ENCODE measurements at regions not wholly inside any gene's neighbourhood (a gene's known extent, or its start where the extent isn't known, plus 50 kb on each side); places are given as distances from the start of the nearest gene placed in this dataset.
"Not testable (repeated sequence)": the region's sequence is repeated elsewhere in the genome, so short reads cannot be mapped to it uniquely, and the experiment has no call there.

DNA sequence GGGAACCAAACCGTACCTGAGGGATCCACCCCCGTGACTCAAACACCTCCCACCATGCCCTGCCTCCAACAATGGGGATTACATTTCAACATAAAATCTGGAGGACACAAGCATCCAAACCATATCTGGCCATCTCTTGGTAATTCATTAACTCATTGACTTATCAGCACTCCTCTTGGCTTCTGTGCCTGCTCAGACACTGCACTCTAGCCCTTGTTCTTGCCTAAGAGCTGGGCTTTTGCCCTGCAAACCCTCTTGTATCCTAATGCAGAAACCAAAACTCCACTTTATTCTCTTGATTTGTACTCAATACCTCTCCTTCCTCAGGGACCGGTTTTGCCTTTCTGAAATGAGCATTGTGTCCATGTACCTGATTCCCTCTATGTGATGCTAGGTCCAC, 330.2 kb upstream of the FZD8 start:
- DNase-seq (ENCODE audit: low read depth) = no peak
- TF ChIP-seq, protein P1, sequence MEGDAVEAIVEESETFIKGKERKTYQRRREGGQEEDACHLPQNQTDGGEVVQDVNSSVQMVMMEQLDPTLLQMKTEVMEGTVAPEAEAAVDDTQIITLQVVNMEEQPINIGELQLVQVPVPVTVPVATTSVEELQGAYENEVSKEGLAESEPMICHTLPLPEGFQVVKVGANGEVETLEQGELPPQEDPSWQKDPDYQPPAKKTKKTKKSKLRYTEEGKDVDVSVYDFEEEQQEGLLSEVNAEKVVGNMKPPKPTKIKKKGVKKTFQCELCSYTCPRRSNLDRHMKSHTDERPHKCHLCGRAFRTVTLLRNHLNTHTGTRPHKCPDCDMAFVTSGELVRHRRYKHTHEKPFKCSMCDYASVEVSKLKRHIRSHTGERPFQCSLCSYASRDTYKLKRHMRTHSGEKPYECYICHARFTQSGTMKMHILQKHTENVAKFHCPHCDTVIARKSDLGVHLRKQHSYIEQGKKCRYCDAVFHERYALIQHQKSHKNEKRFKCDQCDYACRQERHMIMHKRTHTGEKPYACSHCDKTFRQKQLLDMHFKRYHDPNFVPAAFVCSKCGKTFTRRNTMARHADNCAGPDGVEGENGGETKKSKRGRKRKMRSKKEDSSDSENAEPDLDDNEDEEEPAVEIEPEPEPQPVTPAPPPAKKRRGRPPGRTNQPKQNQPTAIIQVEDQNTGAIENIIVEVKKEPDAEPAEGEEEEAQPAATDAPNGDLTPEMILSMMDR (IDR thresholded peaks at IDR 0.05; ENCODE audit: control insufficient read depth, insufficient read depth, low read depth, low read length, missing control alignments) = no peak
- H3K4me3 ChIP-seq (ENCODE audit: control insufficient read depth, low read depth, low read length) = no peak overlapping the region

DNA sequence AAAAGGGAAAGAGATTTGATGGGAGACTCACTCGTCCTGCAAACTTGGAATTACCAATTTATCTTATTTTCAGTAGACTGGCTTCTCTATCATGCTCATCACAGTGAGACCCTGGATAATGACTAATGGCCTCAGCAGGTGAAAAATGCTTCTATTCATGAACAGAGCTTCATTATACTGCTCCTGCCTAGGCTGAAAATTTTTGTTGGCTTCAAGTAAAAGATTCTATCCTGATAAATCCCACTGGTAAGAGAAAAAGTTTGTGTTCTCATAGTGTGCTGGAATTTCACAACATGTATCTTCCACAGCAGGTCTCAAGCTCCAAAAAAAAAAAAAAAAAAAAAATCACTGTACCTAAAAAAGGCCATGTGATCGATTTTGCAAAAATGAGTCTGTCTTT, 329.3 kb upstream of the FZD8 start:
- TF ChIP-seq, protein P1 (IDR thresholded peaks at IDR 0.05; ENCODE audit: control insufficient read depth, insufficient read depth, low read depth, low read length, missing control alignments) = no peak
- DNase-seq (ENCODE audit: low read depth) = no peak
- H3K4me3 ChIP-seq (ENCODE audit: control insufficient read depth, low read depth, low read length) = no peak overlapping the region

DNA sequence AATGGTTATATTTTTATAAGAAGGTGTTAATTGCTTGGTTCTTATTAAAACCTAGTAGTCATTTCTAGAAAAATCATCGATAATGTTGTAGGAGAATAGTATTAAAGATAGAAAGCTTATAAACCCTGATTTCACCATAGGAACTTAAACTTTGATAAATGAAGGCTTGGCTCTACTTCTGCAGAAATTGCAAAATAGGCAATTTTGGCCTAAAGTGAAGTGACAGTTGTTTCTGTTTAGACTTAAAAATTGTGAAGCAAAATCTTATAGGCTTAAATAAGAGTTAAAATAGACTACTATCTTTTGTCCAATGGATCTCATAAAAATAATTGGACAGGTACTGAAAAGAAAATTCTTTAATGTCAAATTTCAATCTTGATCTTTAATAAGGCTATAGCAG, 321.6 kb upstream of the FZD8 start:
- H3K4me3 ChIP-seq (ENCODE audit: control insufficient read depth, low read depth, low read length) = no peak overlapping the region
- TF ChIP-seq, protein P1 (IDR thresholded peaks at IDR 0.05; ENCODE audit: control insufficient read depth, insufficient read depth, low read depth, low read length, missing control alignments) = no peak
- DNase-seq (ENCODE audit: low read depth) = no peak

DNA sequence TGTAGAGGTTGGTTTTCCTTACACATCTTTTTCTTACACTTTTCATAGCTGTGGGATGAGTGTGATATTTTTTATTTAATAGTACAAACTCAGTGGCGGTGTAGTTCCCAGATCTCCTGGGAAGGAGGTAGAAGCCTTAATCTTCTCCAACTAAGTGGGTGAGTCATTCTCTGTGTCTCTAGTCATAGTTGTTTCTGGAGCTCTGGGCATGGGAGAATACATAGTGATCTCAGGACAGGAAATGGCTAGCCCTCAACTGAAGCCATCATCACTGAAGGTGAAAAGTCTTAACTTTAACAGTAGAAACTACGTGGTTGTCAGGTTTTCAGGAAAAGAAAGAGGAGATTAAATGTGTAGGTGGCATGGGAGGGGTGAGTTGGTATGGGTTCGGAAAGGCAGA, 319.4 kb upstream of the FZD8 start:
- TF ChIP-seq, protein P1 (IDR thresholded peaks at IDR 0.05; ENCODE audit: control insufficient read depth, insufficient read depth, low read depth, low read length, missing control alignments) = no peak
- no peak overlapping the region for H3K4me3 ChIP-seq (ENCODE audit: control insufficient read depth, low read depth, low read length)
- peak; percentile 10 for DNase-seq (ENCODE audit: low read depth)

DNA sequence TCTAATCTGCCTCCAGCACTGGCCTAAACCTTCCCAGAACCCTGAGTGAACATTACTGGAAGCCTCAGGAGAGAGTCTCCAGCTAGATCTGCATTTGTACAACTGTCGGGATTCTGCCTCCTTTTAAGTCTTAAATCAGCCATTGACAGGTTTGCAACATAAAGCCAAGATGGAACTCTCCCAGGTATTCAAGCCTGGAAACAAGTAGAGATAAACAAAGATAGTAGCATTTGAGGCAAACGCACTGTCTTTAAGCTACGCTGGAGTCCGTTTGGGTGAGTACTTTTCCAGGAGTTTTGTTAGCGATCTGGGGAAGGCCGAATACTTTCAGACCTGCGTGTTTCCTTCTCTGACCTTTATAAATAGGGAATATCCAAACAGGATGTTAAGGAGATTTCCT, 317.2 kb upstream of the FZD8 start:
- TF ChIP-seq, protein P1 (IDR thresholded peaks at IDR 0.05; ENCODE audit: control insufficient read depth, insufficient read depth, low read depth, low read length, missing control alignments) = no peak
- H3K4me3 ChIP-seq (ENCODE audit: control insufficient read depth, low read depth, low read length) = no peak overlapping the region
- DNase-seq (ENCODE audit: low read depth) = no peak

DNA sequence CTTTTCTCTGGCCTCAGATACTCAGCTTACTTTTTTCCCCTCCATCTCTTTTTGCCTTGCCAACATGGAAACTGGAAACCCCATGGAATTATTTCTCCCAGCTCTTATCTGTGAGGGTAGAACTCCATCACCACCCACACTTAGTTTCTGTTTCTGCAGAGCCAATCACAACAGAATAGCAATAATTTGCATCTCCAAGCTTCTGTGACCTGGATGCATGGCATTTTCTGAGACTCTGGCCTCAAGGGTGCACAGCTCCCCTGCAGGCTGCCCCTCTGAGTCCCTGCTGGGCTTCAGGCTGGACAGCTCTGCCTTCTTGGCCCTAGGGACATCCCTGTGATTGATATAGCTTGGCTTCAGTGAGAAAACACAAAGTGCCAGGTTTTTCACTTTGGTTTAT, 316.5 kb upstream of the FZD8 start:
- not testable (repeated sequence) for DNase-seq (ENCODE audit: low read depth); H3K4me3 ChIP-seq (ENCODE audit: control insufficient read depth, low read depth, low read length)

DNA sequence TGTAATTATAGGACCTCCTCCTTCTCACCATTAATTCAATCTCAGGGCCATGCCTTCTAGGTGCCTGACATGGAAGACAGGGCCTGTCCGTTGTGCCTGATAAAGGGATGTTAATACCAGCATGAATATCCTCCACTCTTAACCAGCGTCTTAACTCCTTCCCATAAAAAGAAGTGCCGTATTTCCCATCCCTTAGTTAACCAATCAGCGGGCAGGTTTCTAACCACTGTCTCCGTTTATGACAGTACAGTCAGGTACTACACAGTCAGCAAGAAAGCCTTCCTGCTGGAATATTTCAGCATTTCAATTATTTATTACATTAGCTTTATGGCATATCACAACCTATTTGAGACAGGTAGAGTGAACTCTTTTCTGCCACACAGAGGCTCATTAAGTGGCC, 308.6 kb upstream of the FZD8 start:
- H3K4me3 ChIP-seq (ENCODE audit: control insufficient read depth, low read depth, low read length) = no peak overlapping the region
- TF ChIP-seq, protein P1 (IDR thresholded peaks at IDR 0.05; ENCODE audit: control insufficient read depth, insufficient read depth, low read depth, low read length, missing control alignments) = no peak
- no peak for DNase-seq (ENCODE audit: low read depth)
